ENCODE measurements at regions not wholly inside any gene's neighbourhood (a gene's known extent, or its start where the extent isn't known, plus 50 kb on each side); places are given as distances from the start of the nearest gene placed in this dataset.

- no peak for DNase-seq
These were observed 56.2 kb upstream of the PPP2R2D start for GRCh38 chr10:131844529-131845084.

- DNase-seq, result no peak
These were observed 55.1 kb upstream of the PPP2R2D start for GRCh38 chr10:131845505-131846239.

- no peak for DNase-seq
These were observed 54.3 kb upstream of the PPP2R2D start for GRCh38 chr10:131846240-131847101.

GRCh38 chr10:131847241-131847783 is 53.5 kb upstream of the PPP2R2D start:
- no peak for DNase-seq

- DNase-seq, result no peak
These were observed 52.5 kb upstream of the PPP2R2D start for GRCh38 chr10:131848296-131848695.

- DNase-seq, result no peak
These were observed 51.8 kb upstream of the PPP2R2D start for GRCh38 chr10:131848741-131849590.

- DNase-seq, result no peak
These were observed 51.0 kb upstream of the PPP2R2D start for GRCh38 chr10:131849591-131850382.

- DNase-seq, result no peak
These were observed 50.4 kb upstream of the PPP2R2D start for GRCh38 chr10:131850383-131850870.
